Esophagus muscularis mucosa (tissue), 4 donors: ENCODE measurements at regions not wholly inside any gene's neighbourhood (a gene's known extent, or its start where the extent isn't known, plus 50 kb on each side); places are given as distances from the start of the nearest gene placed in this dataset.

ENCODE experiments used
- DNase-seq: peaks from one replicate; pipeline ENCODE4 v3.0.0-alpha.2; 2017; ENCODE audit errors: extremely low spot score
- H3K27ac ChIP-seq, 4 donors: fragments of 200-600 bp; sonication (generic); replicated peaks in 1 of 4; 1 replicate in 3 of 4; 2 replicates in 1 of 4; pipeline ENCODE4 v1.5.1; 2016 to 2019; ENCODE audit warnings: mild to moderate bottlenecking in 1 of 4
- H3K27me3 ChIP-seq, 4 donors: fragments of 200-600 bp; sonication (generic); one replicate each; pipeline versions ENCODE4 v1.5.1 to v1.6.0; 2016 to 2019
- H3K36me3 ChIP-seq, 4 donors: fragments of 200-600 bp; sonication (generic); one replicate each; pipeline ENCODE4 v1.5.1; 2016 to 2019
- H3K4me1 ChIP-seq, 4 donors: fragments of 200-600 bp; sonication (generic); one replicate each; pipeline ENCODE4 v1.5.1; 2016 to 2019
- H3K4me3 ChIP-seq, 4 donors: fragments of 200-600 bp; sonication (generic); 1 replicate in 2 of 4; 2 replicates in 2 of 4; pipeline ENCODE4 v1.5.1; 2016 to 2019; ENCODE audit warnings: mild to moderate bottlenecking in 4 of 4, moderate library complexity in 1 of 4
- H3K9me3 ChIP-seq, 4 donors: fragments of 200-600 bp; sonication (generic); 1 replicate in 3 of 4; 2 replicates in 1 of 4; pipeline ENCODE4 v1.5.1; 2016 to 2019
- EP300 ChIP-seq: sonication (generic); formaldehyde crosslinking; IDR thresholded peaks from one replicate; pipeline ENCODE4 v1.6.1; 2017; ENCODE audit warnings: antibody characterized with exemption
- POLR2A ChIP-seq: fragments of 450-650 bp; IDR thresholded peaks from one replicate; pipeline ENCODE4 v1.6.1; 2017; ENCODE audit warnings: antibody characterized with exemption, moderate library complexity, mild to moderate bottlenecking, low read depth
- POLR2AphosphoS5 ChIP-seq, 2 donors: sonication (generic); formaldehyde crosslinking; IDR thresholded peaks; one replicate each; pipeline ENCODE4 v1.6.1; 2017; ENCODE audit warnings: antibody characterized with exemption in 2 of 2
- WGBS: methylation state at CpG from one replicate; pipeline ENCODE4 v1.1.5; 2018; 5-methylcytosine and 5-hydroxymethylcytosine counted together
- intact Hi-C: fragments of 100-400 bp; cut with DNase I; formaldehyde crosslinking; loops from one replicate; pipeline ENCODE4 v1.15.1; 2023
- small RNA-seq, 3 donors: library from RNA; depleted of rRNA; stranded (forward); fragments of <200 nt; gene quantifications; one replicate each; pipeline ENCODE3, GENCODE V24; 2016
- TF ChIP-seq, protein P1 (sequence below), 3 experiments: fragments of 200-600 bp in 2 of 3; fragments of 450-650 bp in 1 of 3; sonication (generic) in 2 of 3; IDR thresholded peaks; one replicate each; pipeline ENCODE4 v1.5.1; 2017 to 2019; ENCODE audit warnings: antibody characterized with exemption in 3 of 3, mild to moderate bottlenecking in 2 of 3, moderate library complexity in 1 of 3

DNA sequence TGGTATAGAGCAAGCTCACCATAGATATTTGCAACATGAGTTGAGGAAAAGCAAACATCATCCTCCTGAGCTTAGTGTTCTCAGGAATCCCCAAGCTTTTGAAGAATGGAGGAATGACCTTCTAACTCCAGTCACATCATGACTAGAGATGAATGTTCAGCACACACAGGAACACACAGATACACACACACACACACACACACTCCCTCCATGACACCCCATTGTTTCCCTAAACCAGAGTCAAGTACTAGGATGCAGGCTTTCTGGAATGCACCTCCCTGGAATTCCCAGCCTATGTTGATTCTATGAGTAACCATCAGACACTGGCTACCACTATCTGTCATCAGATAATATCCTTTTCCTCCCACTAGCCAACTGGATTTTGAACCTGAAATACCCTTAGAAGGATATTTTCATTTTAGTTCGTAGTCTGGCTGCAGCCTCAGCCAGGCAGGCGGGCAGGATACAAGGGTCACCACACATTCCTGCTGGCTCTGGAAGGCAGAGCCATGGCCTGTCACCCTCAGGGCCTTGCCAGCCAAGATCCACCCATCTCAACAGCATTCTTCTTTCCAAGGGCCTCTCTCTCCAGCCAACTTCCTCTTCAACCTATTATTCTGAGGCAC lies 162.4 kb downstream of the FOXO1 start:
- no peak overlapping the region for H3K4me3 ChIP-seq
- TF ChIP-seq POLR2AphosphoS5 (IDR thresholded peaks at IDR 0.05) (peak in 1 of 2 donors; percentile 4), POLR2A (no peak)
- WGBS = 67% methylated on average over 2 of the region's 2 CpGs
- H3K27ac ChIP-seq = no peak overlapping the region
- DNase-seq = peak; percentile 72
- no peaks in the 10 kb centered on the region for H3K27me3 ChIP-seq
- intact Hi-C loops = no loop called here
- H3K36me3 ChIP-seq = no peaks in the 10 kb centered on the region
- H3K9me3 ChIP-seq = no peaks in the 10 kb centered on the region
- H3K4me1 ChIP-seq = peaks cover 11 to 18% (median 16%) of the 10 kb centered on the region in 4 donors

DNA sequence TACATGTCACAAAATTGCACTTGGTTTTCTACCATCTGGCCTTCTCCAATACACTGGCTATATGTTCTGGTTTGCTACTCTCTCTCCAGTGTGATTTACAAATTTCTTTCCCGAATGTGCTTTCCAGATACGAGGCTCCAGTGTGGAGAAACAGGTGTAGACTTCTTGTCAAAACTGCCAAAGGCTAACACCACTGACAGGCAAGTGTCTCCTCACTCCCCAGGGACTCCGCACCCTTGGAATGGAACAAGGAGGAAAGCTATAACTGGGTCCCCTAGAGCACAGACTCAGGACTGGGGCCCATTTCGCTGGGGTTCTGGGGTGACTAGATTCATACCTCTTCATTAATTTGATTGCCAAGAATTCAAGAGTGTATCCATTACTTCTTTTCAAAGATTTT lies 161.8 kb downstream of the FOXO1 start:
- TF ChIP-seq, protein P1, sequence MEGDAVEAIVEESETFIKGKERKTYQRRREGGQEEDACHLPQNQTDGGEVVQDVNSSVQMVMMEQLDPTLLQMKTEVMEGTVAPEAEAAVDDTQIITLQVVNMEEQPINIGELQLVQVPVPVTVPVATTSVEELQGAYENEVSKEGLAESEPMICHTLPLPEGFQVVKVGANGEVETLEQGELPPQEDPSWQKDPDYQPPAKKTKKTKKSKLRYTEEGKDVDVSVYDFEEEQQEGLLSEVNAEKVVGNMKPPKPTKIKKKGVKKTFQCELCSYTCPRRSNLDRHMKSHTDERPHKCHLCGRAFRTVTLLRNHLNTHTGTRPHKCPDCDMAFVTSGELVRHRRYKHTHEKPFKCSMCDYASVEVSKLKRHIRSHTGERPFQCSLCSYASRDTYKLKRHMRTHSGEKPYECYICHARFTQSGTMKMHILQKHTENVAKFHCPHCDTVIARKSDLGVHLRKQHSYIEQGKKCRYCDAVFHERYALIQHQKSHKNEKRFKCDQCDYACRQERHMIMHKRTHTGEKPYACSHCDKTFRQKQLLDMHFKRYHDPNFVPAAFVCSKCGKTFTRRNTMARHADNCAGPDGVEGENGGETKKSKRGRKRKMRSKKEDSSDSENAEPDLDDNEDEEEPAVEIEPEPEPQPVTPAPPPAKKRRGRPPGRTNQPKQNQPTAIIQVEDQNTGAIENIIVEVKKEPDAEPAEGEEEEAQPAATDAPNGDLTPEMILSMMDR (IDR thresholded peaks at IDR 0.05) = no peak
- TF ChIP-seq POLR2A (no peak), EP300 (no peak), POLR2AphosphoS5 (IDR thresholded peaks at IDR 0.05) (no peak)
- Histone ChIP-seq H3K27me3 (no peaks in the 10 kb centered on the region), H3K36me3 (no peaks in the 10 kb centered on the region), H3K4me3 (no peak overlapping the region), H3K27ac (no peak overlapping the region), H3K4me1 (peaks cover 11 to 22% (median 19%) of the 10 kb centered on the region in 4 donors), H3K9me3 (no peaks in the 10 kb centered on the region)
- DNase-seq = peak; percentile 53
- intact Hi-C loops = no loop called here
- WGBS = 94% methylated on average over 4 of the region's 4 CpGs

DNA sequence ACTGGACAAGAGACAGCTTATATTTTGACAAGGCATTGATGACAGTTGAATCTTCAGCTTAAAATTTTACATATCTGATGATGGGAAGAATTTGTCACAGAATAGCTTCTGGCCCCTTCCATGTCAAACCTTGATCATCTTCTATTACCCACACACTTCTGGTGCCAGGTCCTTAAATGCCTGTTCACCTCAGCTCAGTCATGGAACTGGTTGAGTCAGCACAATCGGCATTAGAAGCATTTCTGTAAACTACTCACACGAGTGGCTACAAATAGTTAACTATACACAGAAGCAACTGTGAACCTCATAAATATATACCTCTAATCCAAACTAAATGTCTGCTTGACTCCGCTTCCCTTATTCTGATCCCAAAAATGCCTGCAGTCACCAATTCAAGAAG lies 161.2 kb downstream of the FOXO1 start:
- no peak overlapping the region for H3K4me3 ChIP-seq
- peak; percentile 55 for DNase-seq
- WGBS = 96% methylated on average over 3 of the region's 3 CpGs
- H3K4me1 ChIP-seq = peaks cover 11 to 22% (median 19%) of the 10 kb centered on the region in 4 donors
- TF ChIP-seq EP300 = no peak
- no peak for TF ChIP-seq POLR2AphosphoS5 (IDR thresholded peaks at IDR 0.05)
- TF ChIP-seq, protein P1 (IDR thresholded peaks at IDR 0.05) = no peak
- no peak overlapping the region for H3K27ac ChIP-seq
- intact Hi-C loops = no loop called here
- no peaks in the 10 kb centered on the region for H3K9me3 ChIP-seq
- no peaks in the 10 kb centered on the region for H3K27me3 ChIP-seq
- no peaks in the 10 kb centered on the region for H3K36me3 ChIP-seq

Small RNA genes lying in the stretch of these regions (small RNA-seq; reads per million reads assigned to genes)
- gene RF00108 (0 reads per million in 3 donors), gene RNY3P9 (0 reads per million in 3 donors), gene RPL17P51 (0 reads per million in 3 donors)
